ENCODE measurements at regions not wholly inside any gene's neighbourhood (a gene's known extent, or its start where the extent isn't known, plus 50 kb on each side); places are given as distances from the start of the nearest gene placed in this dataset.

- TF ChIP-seq CTCF (IDR thresholded peaks at IDR 0.05) (no peak), POLR2A (IDR thresholded peaks at IDR 0.05) (no peak)
Observed at GRCh38 chr12:115085594-115085993, 401.6 kb upstream of the TBX3 start.
